ENCODE measurements at regions not wholly inside any gene's neighbourhood (a gene's known extent, or its start where the extent isn't known, plus 50 kb on each side); places are given as distances from the start of the nearest gene placed in this dataset.

DNA sequence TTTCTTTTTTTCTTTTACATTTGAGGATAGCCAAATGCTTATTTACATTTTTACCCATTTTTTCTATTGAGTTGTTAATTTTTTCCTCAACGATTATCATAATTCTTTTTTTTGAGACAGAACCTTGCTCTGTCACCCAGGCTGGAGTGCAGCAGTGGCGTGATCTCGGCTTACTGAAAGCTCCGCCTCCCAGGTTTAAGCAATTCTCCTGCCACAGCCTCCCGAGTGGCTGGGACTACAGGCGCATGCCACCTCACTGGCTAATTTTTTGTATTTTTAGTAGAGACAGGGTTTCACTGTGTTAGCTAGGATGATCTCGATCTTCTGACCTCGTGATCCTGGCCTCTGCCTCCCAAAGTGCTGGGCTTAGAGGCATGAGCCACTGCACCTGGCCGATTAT, 208.7 kb downstream of the LIG4 start:
- no peak for DNase-seq (ENCODE audit: extremely low read depth, low read depth, low spot score)

DNA sequence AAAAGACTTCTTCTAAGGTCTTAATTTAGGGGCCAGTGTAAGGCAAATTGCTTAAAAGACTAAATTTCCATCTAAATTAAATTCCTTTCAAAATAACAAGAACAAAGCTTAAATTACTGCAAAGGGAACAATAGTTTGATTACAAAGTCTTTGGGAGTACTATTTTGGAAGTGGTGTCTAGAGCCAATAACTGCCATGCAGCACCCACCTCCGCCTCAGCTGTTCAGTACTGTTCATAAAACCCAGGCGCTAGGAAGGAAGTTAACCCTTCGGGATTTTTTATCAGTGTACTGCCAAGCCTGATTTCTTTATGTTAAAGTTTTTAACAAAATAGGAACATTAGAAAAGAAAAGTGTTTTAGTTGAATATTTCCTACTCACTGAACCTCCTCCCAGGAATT, 210.1 kb downstream of the LIG4 start:
- DNase-seq (ENCODE audit: extremely low read depth, low read depth, low spot score): no peak

DNA sequence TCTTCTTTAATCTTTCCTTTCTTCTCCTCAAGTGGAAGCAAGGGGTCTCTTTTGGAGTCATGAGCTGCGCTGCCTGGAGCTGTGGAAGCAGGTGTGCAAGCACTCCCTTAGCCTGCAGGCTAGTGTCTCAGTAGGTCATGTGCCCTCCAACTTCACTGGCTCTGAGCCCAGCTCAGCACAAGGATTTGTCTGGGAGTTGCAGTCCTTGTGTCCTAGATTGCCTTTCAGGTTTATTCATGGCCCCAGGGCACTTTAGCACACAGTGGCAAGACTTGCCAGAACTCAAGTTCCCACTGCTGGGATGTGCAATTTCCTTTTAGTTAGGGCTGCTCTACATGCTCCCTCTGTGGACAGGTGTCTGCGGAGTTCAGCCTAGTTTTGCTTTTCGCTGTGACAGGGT, 211.7 kb downstream of the LIG4 start:
- DNase-seq (ENCODE audit: extremely low read depth, low read depth, low spot score): no peak

GRCh38 chr13:108000998-108001397, 214.3 kb downstream of the LIG4 start:
- no peak for DNase-seq (ENCODE audit: extremely low read depth, low read depth, low spot score)

- no peak for DNase-seq (ENCODE audit: extremely low read depth, low read depth, low spot score)
Measured at GRCh38 chr13:107999751-108000150, 215.6 kb downstream of the LIG4 start.

DNA sequence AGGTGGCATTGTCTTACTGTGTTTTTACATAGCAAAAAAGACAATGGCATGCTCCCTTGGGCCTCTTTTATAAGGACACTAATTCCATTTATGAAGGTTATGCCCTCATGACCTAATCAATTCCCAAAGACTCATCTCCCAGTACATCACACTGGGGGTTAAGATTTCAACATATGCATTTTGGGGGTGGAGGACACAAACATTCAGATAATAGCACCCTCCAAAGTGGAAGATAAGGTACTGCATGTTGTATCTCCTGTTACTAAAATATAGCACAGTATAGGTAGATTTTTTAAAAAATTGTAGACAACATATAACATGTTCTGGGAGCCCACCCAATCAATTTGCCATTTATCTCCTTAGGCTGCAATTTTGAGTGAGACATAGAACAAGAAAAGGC, 221.2 kb downstream of the LIG4 start:
- DNase-seq (ENCODE audit: extremely low read depth, low read depth, low spot score): no peak

- DNase-seq (ENCODE audit: extremely low read depth, low read depth, low spot score): no peak
Measured at GRCh38 chr13:107993239-107993949, 221.9 kb downstream of the LIG4 start.

DNA sequence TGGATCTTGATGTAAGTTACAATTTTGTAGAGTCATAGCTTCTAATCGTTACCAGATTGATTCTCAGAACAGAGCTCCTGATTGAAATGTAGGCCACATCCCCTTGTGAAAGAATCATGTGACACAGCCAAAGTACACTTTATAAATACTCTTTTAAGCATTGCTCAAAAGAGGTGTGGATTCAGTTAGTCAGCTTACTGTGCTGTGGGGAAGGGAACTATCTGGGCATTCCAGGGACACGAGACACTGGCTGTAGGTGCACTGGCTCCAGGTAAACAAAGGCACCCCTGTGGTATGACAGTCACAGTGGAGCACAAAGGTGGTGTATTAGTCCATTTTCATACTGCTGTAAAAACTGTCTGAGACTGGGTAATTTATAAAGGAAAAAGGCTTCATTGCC, 222.8 kb downstream of the LIG4 start:
- DNase-seq (ENCODE audit: extremely low read depth, low read depth, low spot score): no peak

- DNase-seq (ENCODE audit: extremely low read depth, low read depth, low spot score): no peak
Measured at GRCh38 chr13:107977071-107977574, 238.2 kb downstream of the LIG4 start.

DNA sequence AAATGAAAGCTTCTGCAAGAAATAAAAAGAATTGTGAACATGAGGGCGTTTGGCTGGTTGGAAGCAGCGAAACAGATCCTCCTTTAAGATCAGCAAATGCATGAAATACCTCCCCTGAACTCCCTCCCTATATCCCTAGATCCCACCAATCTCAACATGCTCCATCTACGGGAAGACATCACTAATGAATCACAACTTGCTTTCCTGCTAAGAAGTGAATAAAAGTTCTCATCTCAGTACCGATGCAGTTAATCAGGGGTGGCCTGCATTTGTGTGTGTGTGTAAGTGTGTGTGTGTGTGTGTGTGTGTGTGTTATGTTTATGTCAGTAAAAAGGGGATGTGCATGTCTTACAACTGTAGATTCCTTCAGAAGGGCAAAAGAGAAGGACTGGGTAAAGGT, 238.7 kb downstream of the LIG4 start:
- DNase-seq (ENCODE audit: extremely low read depth, low read depth, low spot score): no peak

DNA sequence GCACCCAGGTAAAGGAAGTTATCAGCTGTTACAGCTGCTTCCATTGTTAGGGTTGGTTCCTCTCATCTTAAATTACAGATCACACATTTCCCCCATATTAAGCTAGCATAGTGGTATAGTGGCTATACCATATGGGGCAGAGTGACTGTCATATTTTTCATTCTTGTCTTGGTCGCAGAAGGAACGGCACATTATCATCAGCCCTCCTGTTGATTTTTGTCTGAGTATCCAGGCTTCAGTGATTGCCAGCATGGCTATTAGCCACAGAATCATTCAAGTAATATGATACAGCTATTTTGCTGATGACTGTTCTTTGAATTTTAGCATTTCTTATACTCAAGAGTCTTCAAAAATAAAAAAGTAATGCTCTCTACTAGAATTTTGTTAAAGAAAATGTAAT, 240.9 kb downstream of the LIG4 start:
- DNase-seq (ENCODE audit: extremely low read depth, low read depth, low spot score): no peak

- DNase-seq (ENCODE audit: extremely low read depth, low read depth, low spot score): no peak
Measured at GRCh38 chr13:107969546-107969945, 245.8 kb downstream of the LIG4 start.

- no peak for DNase-seq (ENCODE audit: extremely low read depth, low read depth, low spot score)
Measured at GRCh38 chr13:107968470-107968869, 246.9 kb downstream of the LIG4 start.

- DNase-seq (ENCODE audit: extremely low read depth, low read depth, low spot score): no peak
Measured at GRCh38 chr13:107964395-107964794, 250.9 kb downstream of the LIG4 start.

GRCh38 chr13:107961849-107962608, 253.3 kb downstream of the LIG4 start:
- DNase-seq (ENCODE audit: extremely low read depth, low read depth, low spot score): no peak

- DNase-seq (ENCODE audit: extremely low read depth, low read depth, low spot score): no peak
Measured at GRCh38 chr13:107960301-107960700, 255.0 kb downstream of the LIG4 start.

DNA sequence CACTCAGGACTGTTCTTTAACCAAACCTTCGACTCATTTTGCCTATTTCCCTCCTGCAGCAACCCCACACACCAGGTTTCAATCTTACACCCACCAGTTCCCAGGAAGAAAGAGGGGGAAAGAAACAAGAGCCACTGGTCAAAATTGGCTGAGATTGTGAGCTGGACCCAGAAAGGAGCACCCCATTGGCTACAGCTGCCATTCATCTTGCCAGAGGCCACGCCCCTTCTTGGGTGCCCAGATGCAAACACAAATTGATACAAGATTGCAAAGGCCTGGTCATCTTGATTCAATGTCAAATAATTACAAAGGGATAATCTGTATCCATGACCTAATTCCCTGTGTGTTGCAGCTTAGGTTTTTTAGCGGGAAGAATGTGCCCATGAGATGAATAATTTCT, 258.4 kb downstream of the LIG4 start:
- DNase-seq (ENCODE audit: extremely low read depth, low read depth, low spot score): no peak

GRCh38 chr13:107942030-107942617, 273.2 kb downstream of the LIG4 start:
- DNase-seq (ENCODE audit: extremely low read depth, low read depth, low spot score): no peak

DNA sequence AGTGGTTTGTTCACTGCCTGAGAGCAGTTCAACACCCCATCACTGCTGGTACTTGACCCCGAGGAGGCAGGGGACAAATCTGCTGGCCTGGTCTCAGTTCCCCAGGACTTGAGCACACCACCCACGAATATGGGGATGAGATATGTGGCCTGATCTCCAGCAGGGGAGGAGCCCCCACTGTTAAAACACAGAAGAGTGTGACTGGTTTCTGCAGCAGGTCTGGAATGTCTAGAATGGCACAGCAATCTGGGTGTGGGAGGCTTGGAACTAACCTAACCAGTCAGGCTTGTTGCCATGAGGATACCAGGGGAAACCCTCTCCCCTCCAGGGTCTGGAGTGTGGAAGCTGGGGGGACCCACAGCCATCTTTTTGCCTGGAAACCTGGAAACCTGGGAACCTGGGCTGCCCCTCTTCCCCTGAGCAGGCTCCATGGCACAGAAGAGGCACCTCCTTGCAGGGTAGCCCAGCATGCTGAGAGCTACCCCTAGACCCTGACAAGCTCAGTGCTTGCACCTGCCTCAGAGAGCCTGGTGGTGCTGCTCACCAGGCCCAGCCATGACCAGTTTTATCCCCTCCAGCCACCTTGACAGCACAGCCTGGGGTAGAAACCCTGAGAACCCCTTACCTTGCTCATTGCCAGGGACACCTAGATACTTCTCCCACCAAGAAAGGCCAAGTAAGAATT, 273.8 kb downstream of the LIG4 start:
- no peak for DNase-seq (ENCODE audit: extremely low read depth, low read depth, low spot score)

DNA sequence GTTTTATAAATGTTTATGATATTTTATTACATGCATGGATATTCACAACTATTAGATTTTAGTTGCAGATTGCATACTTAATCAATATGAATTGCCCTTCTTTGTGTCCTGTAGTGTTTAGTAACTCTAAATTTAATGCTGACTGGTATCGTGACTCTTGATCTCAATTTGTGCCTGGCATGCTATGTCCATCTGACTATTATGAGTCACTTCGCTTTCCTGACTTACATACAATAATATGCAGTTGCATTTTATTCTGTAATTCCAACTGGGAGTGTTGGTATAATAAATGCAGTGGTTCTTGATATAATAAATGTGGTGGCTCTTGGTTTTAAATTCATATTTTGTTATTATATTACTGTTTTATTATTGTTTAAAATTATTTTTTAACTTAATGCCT, 277.5 kb downstream of the LIG4 start:
- no peak for DNase-seq (ENCODE audit: extremely low read depth, low read depth, low spot score)

DNA sequence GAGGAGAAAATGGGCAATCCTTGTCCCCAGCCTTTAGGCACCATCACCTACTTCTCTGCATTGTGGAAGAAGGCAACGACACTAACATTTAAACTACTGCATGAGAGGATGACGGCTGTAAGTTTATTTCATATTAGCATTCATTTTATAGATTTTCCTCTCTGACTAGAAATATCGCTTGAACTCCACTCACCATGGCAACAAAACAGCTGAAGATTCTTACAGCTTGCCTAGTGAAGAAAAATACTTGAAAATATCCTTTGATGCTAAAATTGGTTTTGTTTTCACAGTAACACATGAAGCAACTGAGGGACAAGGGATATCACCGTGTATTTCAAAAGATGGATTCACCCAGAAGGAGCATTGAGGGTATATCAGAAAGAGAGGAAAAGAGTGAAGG, 284.3 kb downstream of the LIG4 start:
- no peak for DNase-seq (ENCODE audit: extremely low read depth, low read depth, low spot score)
